Osteocyte (in vitro differentiated cells): ENCODE measurements at regions not wholly inside any gene's neighbourhood (a gene's known extent, or its start where the extent isn't known, plus 50 kb on each side); places are given as distances from the start of the nearest gene placed in this dataset.
A peak's percentile ranks its signal among the peaks of the same experiment; 100 is the strongest.

Experiments
- DNase-seq: peaks from one replicate; pipeline ENCODE4 v3.0.0; 2021; ENCODE audit warnings: mixed read lengths; ENCODE audit not compliant: unreplicated experiment; ENCODE audit errors: extremely low spot score
- H3K27ac Mint-ChIP-seq: one replicate; pipeline ENCODE4 v1.8.0; 2021; ENCODE audit warnings: mild to moderate bottlenecking, mixed read lengths; ENCODE audit not compliant: unreplicated experiment
- H3K27me3 Mint-ChIP-seq: one replicate; pipeline ENCODE4 v1.8.0; 2021; ENCODE audit warnings: mixed read lengths; ENCODE audit not compliant: unreplicated experiment
- H3K36me3 Mint-ChIP-seq: one replicate; pipeline ENCODE4 v1.8.0; 2021; ENCODE audit warnings: mixed read lengths; ENCODE audit not compliant: unreplicated experiment
- H3K4me1 Mint-ChIP-seq: one replicate; pipeline ENCODE4 v1.8.0; 2021; ENCODE audit warnings: mixed read lengths; ENCODE audit not compliant: unreplicated experiment
- H3K4me3 Mint-ChIP-seq: one replicate; pipeline ENCODE4 v1.8.0; 2021; ENCODE audit warnings: mild to moderate bottlenecking, moderate library complexity, mixed read lengths; ENCODE audit not compliant: unreplicated experiment
- H3K9me3 Mint-ChIP-seq: one replicate; pipeline ENCODE4 v1.8.0; 2021; ENCODE audit warnings: mixed read lengths; ENCODE audit not compliant: unreplicated experiment
- TF ChIP-seq, protein P1 (sequence below): fragments of 200-600 bp; sonication (generic); IDR thresholded peaks from 2 replicates; pipeline ENCODE4 v1.5.0; 2021; ENCODE audit warnings: antibody characterized with exemption, mild to moderate bottlenecking, moderate library complexity

DNA sequence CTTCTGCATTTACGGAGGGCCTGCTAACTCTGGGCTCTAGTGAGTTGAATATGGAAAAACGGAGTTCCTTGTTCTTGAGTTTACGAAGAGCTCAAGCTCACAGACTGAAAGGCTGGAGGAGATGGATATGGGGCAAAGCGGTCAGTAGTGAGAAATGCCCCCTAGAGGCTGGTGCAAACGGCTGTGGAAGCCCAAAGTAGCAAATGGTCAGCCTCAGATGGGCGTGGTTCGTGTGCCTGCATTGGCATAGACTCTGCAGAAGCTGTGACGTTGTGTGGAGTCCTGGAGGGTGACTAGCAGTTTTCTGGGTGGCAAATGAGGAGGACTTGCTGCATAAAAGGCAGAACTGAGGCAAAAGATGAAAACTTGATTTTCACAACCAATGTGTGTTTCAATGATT, 93.6 kb upstream of the TWIST2 start:
- Mint-ChIP-seq H3K4me1 (no peaks in the 10 kb centered on the region), H3K9me3 (peaks cover 14% of the 10 kb centered on the region), H3K27ac (no peak overlapping the region), H3K4me3 (no peak overlapping the region), H3K36me3 (no peaks in the 10 kb centered on the region), H3K27me3 (no peaks in the 10 kb centered on the region)
- TF ChIP-seq, protein P1, sequence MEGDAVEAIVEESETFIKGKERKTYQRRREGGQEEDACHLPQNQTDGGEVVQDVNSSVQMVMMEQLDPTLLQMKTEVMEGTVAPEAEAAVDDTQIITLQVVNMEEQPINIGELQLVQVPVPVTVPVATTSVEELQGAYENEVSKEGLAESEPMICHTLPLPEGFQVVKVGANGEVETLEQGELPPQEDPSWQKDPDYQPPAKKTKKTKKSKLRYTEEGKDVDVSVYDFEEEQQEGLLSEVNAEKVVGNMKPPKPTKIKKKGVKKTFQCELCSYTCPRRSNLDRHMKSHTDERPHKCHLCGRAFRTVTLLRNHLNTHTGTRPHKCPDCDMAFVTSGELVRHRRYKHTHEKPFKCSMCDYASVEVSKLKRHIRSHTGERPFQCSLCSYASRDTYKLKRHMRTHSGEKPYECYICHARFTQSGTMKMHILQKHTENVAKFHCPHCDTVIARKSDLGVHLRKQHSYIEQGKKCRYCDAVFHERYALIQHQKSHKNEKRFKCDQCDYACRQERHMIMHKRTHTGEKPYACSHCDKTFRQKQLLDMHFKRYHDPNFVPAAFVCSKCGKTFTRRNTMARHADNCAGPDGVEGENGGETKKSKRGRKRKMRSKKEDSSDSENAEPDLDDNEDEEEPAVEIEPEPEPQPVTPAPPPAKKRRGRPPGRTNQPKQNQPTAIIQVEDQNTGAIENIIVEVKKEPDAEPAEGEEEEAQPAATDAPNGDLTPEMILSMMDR = no peak
- no peak for DNase-seq

DNA sequence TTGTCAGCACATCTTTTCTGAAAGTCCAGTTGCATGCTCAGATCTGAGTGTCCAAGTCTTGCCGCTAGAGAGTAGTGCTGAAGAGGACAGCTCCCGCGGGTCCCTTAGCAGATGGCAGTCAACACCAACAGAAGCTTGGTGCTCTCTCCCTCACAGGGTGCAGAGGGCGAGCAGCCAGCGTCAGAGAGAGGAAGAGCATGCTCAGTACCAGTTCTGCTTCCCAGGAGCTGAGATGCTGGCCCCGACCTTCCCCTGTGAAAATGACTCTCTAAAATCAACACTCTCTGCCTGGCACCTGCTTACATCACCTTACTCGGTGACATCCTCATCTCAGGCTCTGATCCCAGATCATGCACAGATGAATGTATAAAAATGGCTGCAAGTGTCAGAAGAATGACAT, 86.0 kb upstream of the TWIST2 start:
- no peak for DNase-seq
- Mint-ChIP-seq H3K27me3 (no peaks in the 10 kb centered on the region), H3K9me3 (no peaks in the 10 kb centered on the region), H3K36me3 (no peaks in the 10 kb centered on the region), H3K4me1 (no peaks in the 10 kb centered on the region), H3K27ac (no peak overlapping the region), H3K4me3 (no peak overlapping the region)
- TF ChIP-seq, protein P1 = no peak

DNA sequence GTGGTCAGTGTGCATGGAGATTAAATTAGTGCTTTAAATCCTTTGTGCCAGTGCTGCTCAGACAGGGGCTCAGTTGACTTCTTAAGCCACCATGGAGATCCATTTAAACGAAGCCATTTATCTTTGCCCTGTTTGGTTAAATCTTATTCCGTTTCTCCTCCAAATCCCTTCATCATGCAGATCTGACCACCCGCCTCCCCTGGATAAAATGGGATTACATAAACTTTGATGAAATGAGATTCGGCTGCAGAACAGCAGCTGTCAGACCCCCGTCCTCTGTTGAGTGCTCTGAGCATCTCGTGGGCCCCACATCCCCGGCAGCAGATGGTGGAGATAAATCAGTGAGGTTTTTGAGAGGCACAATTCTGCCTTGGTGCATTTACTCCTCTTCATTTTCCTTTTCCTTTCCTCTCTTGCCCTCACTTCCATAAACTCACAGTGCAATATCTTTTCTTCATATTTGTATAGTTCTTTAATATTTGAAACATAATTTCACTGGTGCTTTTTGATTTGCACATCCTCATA, 84.4 kb upstream of the TWIST2 start:
- no peak for DNase-seq
- H3K4me3 Mint-ChIP-seq = no peak overlapping the region
- TF ChIP-seq, protein P1 = no peak
- H3K36me3 Mint-ChIP-seq = no peaks in the 10 kb centered on the region
- H3K27me3 Mint-ChIP-seq = peaks cover 4% of the 10 kb centered on the region
- no peaks in the 10 kb centered on the region for H3K9me3 Mint-ChIP-seq
- H3K27ac Mint-ChIP-seq = no peak overlapping the region
- no peaks in the 10 kb centered on the region for H3K4me1 Mint-ChIP-seq

DNA sequence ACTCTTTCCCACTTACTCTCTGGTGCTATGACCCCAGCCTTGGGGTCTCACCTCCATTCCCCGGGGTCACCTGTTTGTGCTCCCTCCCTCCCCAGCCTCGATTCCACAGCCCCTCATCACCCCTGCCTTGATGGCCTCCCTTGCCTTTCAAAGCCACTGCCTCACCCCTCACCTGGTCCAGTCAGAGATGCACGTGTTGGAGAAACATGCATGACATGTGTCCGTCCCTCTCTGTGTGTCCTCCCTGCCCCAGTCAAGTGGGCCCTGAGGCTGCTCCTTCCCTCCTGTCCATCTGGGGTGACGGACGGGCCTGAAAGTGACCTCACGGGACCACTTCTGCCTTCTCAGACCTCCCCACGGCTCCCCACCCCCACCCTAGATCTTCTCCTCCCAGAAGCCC, 82.3 kb upstream of the TWIST2 start:
- DNase-seq = no peak
- H3K4me3 Mint-ChIP-seq = no peak overlapping the region
- peaks cover 8% of the 10 kb centered on the region for H3K27me3 Mint-ChIP-seq
- H3K9me3 Mint-ChIP-seq = no peaks in the 10 kb centered on the region
- no peaks in the 10 kb centered on the region for H3K4me1 Mint-ChIP-seq
- H3K27ac Mint-ChIP-seq = no peak overlapping the region
- H3K36me3 Mint-ChIP-seq = no peaks in the 10 kb centered on the region
- TF ChIP-seq, protein P1 = no peak

DNA sequence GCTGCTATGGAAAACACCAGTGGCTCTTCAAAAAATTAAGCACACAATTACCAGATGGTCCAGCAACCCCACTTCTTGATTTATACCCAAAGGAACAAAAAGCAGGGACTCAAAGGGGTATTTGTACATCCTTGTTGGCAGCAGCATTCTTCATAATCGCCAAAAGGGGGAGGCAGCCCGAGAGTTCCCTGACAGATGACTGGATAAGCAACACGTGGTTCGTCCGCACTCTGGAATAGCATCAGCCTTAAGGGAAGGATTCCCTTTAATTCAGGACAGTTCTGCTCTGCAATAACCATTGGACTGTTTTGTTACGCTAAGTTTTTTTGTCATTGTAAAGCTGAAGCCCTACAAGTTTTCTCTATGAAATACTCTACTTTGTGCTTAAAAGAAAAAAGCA, 76.7 kb upstream of the TWIST2 start:
- H3K27me3 Mint-ChIP-seq = peaks cover 8% of the 10 kb centered on the region
- no peak for DNase-seq

More for the DNA sequence above, 76.7 kb upstream of the TWIST2 start:
- Mint-ChIP-seq H3K9me3 (no peaks in the 10 kb centered on the region), H3K27ac (no peak overlapping the region), H3K36me3 (no peaks in the 10 kb centered on the region), H3K4me1 (no peaks in the 10 kb centered on the region), H3K4me3 (no peak overlapping the region)
- TF ChIP-seq, protein P1 = peak; percentile 28
